Activated CD8-positive, alpha-beta memory T cell treated with anti-CD3 and anti-CD28 coated beads, Interleukin-2, amount 10 ng/mL, durations not matched to agents 7 days and 5 days (primary cell): ENCODE measurements at regions not wholly inside any gene's neighbourhood (a gene's known extent, or its start where the extent isn't known, plus 50 kb on each side); places are given as distances from the start of the nearest gene placed in this dataset.

Experiments used
- ATAC-seq: fragments of 150-1000 bp; cut with Tn5 transposase; one replicate; pipeline ENCODE4 v1.10.0; 2021; ENCODE audit warnings: moderate library complexity
- CTCF ChIA-PET: fragments of 350-600 bp; sonication (Branson Sonifier 250); formaldehyde crosslinking; loops from one replicate; lab custom pipeline; 2021; ENCODE audit warnings: antibody characterized with exemption; lab: Charles Lee
- DNase-seq: peaks from one replicate; pipeline ENCODE4 v3.0.0-alpha.2; 2020
- H3K27ac Mint-ChIP-seq: one replicate; pipeline ENCODE4 v1.8.0; 2021; ENCODE audit warnings: mild to moderate bottlenecking, mixed read lengths
- H3K27me3 Mint-ChIP-seq: one replicate; pipeline ENCODE4 v1.8.0; 2021; ENCODE audit warnings: mixed read lengths
- H3K36me3 Mint-ChIP-seq: one replicate; pipeline ENCODE4 v1.8.0; 2021; ENCODE audit warnings: mild to moderate bottlenecking, mixed read lengths
- H3K4me1 Mint-ChIP-seq: one replicate; pipeline ENCODE4 v1.8.0; 2021; ENCODE audit warnings: mixed read lengths
- H3K4me3 Mint-ChIP-seq: one replicate; pipeline ENCODE4 v1.8.0; 2021; ENCODE audit warnings: mild to moderate bottlenecking, moderate library complexity, mixed read lengths
- H3K9me3 Mint-ChIP-seq: one replicate; pipeline ENCODE4 v1.8.0; 2022; ENCODE audit warnings: low read depth, mixed read lengths

- DNase-seq (no peak), ATAC-seq (no peak)
- no peak overlapping the region for H3K27ac Mint-ChIP-seq
- no peaks in the 10 kb centered on the region for H3K4me1 Mint-ChIP-seq
- H3K4me3 Mint-ChIP-seq = no peak overlapping the region
- CTCF ChIA-PET = no interaction called here
- H3K36me3 Mint-ChIP-seq = no peaks in the 10 kb centered on the region
- no peaks in the 10 kb centered on the region for H3K9me3 Mint-ChIP-seq
- H3K27me3 Mint-ChIP-seq = peaks cover 7% of the 10 kb centered on the region
Observed at GRCh38 chr2:161546635-161547034, 77.6 kb upstream of the SLC4A10 start.

- Mint-ChIP-seq H3K27ac (no peak overlapping the region), H3K9me3 (no peaks in the 10 kb centered on the region), H3K4me1 (no peaks in the 10 kb centered on the region), H3K4me3 (no peak overlapping the region), H3K27me3 (peaks cover 7% of the 10 kb centered on the region), H3K36me3 (no peaks in the 10 kb centered on the region)
- no peak for DNase-seq
- ATAC-seq = no peak
- CTCF ChIA-PET = no interaction called here
Observed at GRCh38 chr2:161547130-161547529, 77.1 kb upstream of the SLC4A10 start.

- no peak for ATAC-seq
- no peaks in the 10 kb centered on the region for H3K9me3 Mint-ChIP-seq
- CTCF ChIA-PET = no interaction called here
Observed at GRCh38 chr2:161552015-161552414, 72.2 kb upstream of the SLC4A10 start.

GRCh38 chr2:161555826-161556225 is 68.4 kb upstream of the SLC4A10 start:
- peaks cover 30% of the 10 kb centered on the region for H3K27me3 Mint-ChIP-seq
- H3K4me3 Mint-ChIP-seq = no peak overlapping the region
- ATAC-seq (no peak), DNase-seq (no peak)
- H3K27ac Mint-ChIP-seq = no peak overlapping the region
- CTCF ChIA-PET = no interaction called here
- H3K4me1 Mint-ChIP-seq = no peaks in the 10 kb centered on the region
- H3K9me3 Mint-ChIP-seq = no peaks in the 10 kb centered on the region
- H3K36me3 Mint-ChIP-seq = no peaks in the 10 kb centered on the region

More at GRCh38 chr2:161552015-161552414, 72.2 kb upstream of the SLC4A10 start:
- Mint-ChIP-seq H3K4me3 (no peak overlapping the region), H3K27ac (no peak overlapping the region), H3K27me3 (peaks cover 25% of the 10 kb centered on the region), H3K36me3 (no peaks in the 10 kb centered on the region), H3K4me1 (no peaks in the 10 kb centered on the region)
- no peak for DNase-seq

- no peaks in the 10 kb centered on the region for H3K9me3 Mint-ChIP-seq
- no peak overlapping the region for H3K27ac Mint-ChIP-seq
- no peaks in the 10 kb centered on the region for H3K4me1 Mint-ChIP-seq
- peaks cover 28% of the 10 kb centered on the region for H3K27me3 Mint-ChIP-seq
- CTCF ChIA-PET = no interaction called here
- ATAC-seq (no peak), DNase-seq (no peak)
- H3K36me3 Mint-ChIP-seq = no peaks in the 10 kb centered on the region
- no peak overlapping the region for H3K4me3 Mint-ChIP-seq
Observed at GRCh38 chr2:161556440-161556839, 67.8 kb upstream of the SLC4A10 start.

- DNase-seq (no peak), ATAC-seq (no peak)
- Mint-ChIP-seq H3K27ac (no peak overlapping the region), H3K36me3 (no peaks in the 10 kb centered on the region), H3K4me1 (no peaks in the 10 kb centered on the region), H3K9me3 (no peaks in the 10 kb centered on the region), H3K27me3 (peaks cover 26% of the 10 kb centered on the region), H3K4me3 (no peak overlapping the region)
- CTCF ChIA-PET = no interaction called here
Observed at GRCh38 chr2:161557538-161557937, 66.7 kb upstream of the SLC4A10 start.

- no peak overlapping the region for H3K4me3 Mint-ChIP-seq
- H3K9me3 Mint-ChIP-seq = peaks cover 13% of the 10 kb centered on the region
- CTCF ChIA-PET = interaction anchor here (0.8 kb wide), 1 partner anchor 91 kb away, joined by 3 read pairs; no protein-coding TSS in a partner anchor
- H3K36me3 Mint-ChIP-seq = peaks cover 2% of the 10 kb centered on the region
- DNase-seq (no peak), ATAC-seq (no peak)
- H3K27ac Mint-ChIP-seq = no peak overlapping the region
- peaks cover 6% of the 10 kb centered on the region for H3K27me3 Mint-ChIP-seq
- H3K4me1 Mint-ChIP-seq = no peaks in the 10 kb centered on the region
Observed at GRCh38 chr2:161564906-161565305, 59.3 kb upstream of the SLC4A10 start.

GRCh38 chr2:161569401-161569800 is 54.8 kb upstream of the SLC4A10 start:
- ATAC-seq = no peak
- Mint-ChIP-seq H3K4me1 (peaks cover 15% of the 10 kb centered on the region), H3K27ac (no peak overlapping the region), H3K9me3 (peaks cover 11% of the 10 kb centered on the region), H3K4me3 (no peak overlapping the region), H3K27me3 (peaks cover 6% of the 10 kb centered on the region), H3K36me3 (peaks cover 2% of the 10 kb centered on the region)
- CTCF ChIA-PET = no interaction called here
- DNase-seq = no peak

GRCh38 chr2:161570424-161571050 is 53.7 kb upstream of the SLC4A10 start:
- no peak for DNase-seq
- peaks cover 3% of the 10 kb centered on the region for H3K9me3 Mint-ChIP-seq
- CTCF ChIA-PET = no interaction called here
- H3K4me3 Mint-ChIP-seq = no peak overlapping the region
- H3K4me1 Mint-ChIP-seq = peaks cover 15% of the 10 kb centered on the region
- ATAC-seq = peak; percentile 33
- peak overlapping the region; percentile 48 for H3K27ac Mint-ChIP-seq
- H3K36me3 Mint-ChIP-seq = no peaks in the 10 kb centered on the region
- H3K27me3 Mint-ChIP-seq = peaks cover 6% of the 10 kb centered on the region

- H3K36me3 Mint-ChIP-seq = no peaks in the 10 kb centered on the region
- ATAC-seq (peak; percentile 53), DNase-seq (peak; percentile 55)
- peak overlapping the region; percentile 48 for H3K27ac Mint-ChIP-seq
- peaks cover 6% of the 10 kb centered on the region for H3K27me3 Mint-ChIP-seq
- CTCF ChIA-PET = no interaction called here
- no peak overlapping the region for H3K4me3 Mint-ChIP-seq
- H3K9me3 Mint-ChIP-seq = no peaks in the 10 kb centered on the region
- peaks cover 15% of the 10 kb centered on the region for H3K4me1 Mint-ChIP-seq
Observed at GRCh38 chr2:161571051-161571429, 53.2 kb upstream of the SLC4A10 start.
